Osteoblast (primary cell): ENCODE measurements at regions not wholly inside any gene's neighbourhood (a gene's known extent, or its start where the extent isn't known, plus 50 kb on each side); places are given as distances from the start of the nearest gene placed in this dataset.

Experiments
- DNase-seq: peaks from one replicate; pipeline ENCODE4 v3.0.0; 2011; ENCODE audit warnings: low spot score, mixed read lengths; ENCODE audit not compliant: insufficient read length; ENCODE audit errors: missing footprints
- H2AFZ ChIP-seq: 2 replicates; pipeline ENCODE4 v1.6.0; 2011; ENCODE audit warnings: mild to moderate bottlenecking, low read length
- H3K27ac ChIP-seq: 2 replicates; pipeline ENCODE4 v1.5.1; 2011; ENCODE audit warnings: mild to moderate bottlenecking, low read depth, low read length, moderate library complexity
- H3K27me3 ChIP-seq: 2 replicates; pipeline ENCODE4 v1.6.0; 2012; ENCODE audit warnings: mild to moderate bottlenecking, control low read depth, inconsistent platforms, low read length, moderate library complexity; ENCODE audit not compliant: insufficient read depth
- H3K36me3 ChIP-seq: 2 replicates; pipeline ENCODE4 v1.5.1; 2011; ENCODE audit warnings: mild to moderate bottlenecking, low read length, control low read depth, moderate library complexity; ENCODE audit not compliant: insufficient read depth
- H3K4me1 ChIP-seq: 2 replicates; pipeline ENCODE4 v1.5.1; 2011; ENCODE audit warnings: mild to moderate bottlenecking, low read length, control low read depth, moderate library complexity; ENCODE audit not compliant: insufficient read depth
- H3K4me2 ChIP-seq: 2 replicates; pipeline ENCODE4 v1.6.0; 2011; ENCODE audit warnings: mild to moderate bottlenecking, low read length; ENCODE audit not compliant: insufficient read depth
- H3K4me3 ChIP-seq: fragments of 200-600 bp; sonication (generic); 3 replicates; pipeline ENCODE4 v1.5.1; 2012; ENCODE audit warnings: mild to moderate bottlenecking, low read length, inconsistent platforms; ENCODE audit not compliant: insufficient read depth
- H3K79me2 ChIP-seq: 2 replicates; pipeline ENCODE4 v1.6.0; 2012; ENCODE audit warnings: mild to moderate bottlenecking, low read length, control low read depth, inconsistent platforms; ENCODE audit not compliant: insufficient read depth
- H3K9me3 ChIP-seq: 2 replicates; pipeline ENCODE4 v1.5.1; 2011; ENCODE audit warnings: low read depth, low read length, control low read depth
- H4K20me1 ChIP-seq: 2 replicates; pipeline ENCODE4 v1.6.0; 2012; ENCODE audit warnings: mild to moderate bottlenecking, low read length, control low read depth; ENCODE audit not compliant: insufficient read depth
- TF ChIP-seq, protein P1 (sequence below): IDR thresholded peaks from 2 replicates; pipeline ENCODE4 v1.5.1; 2011; ENCODE audit warnings: mild to moderate bottlenecking, low read depth, low read length, moderate library complexity; ENCODE audit errors: extremely low read depth

DNA sequence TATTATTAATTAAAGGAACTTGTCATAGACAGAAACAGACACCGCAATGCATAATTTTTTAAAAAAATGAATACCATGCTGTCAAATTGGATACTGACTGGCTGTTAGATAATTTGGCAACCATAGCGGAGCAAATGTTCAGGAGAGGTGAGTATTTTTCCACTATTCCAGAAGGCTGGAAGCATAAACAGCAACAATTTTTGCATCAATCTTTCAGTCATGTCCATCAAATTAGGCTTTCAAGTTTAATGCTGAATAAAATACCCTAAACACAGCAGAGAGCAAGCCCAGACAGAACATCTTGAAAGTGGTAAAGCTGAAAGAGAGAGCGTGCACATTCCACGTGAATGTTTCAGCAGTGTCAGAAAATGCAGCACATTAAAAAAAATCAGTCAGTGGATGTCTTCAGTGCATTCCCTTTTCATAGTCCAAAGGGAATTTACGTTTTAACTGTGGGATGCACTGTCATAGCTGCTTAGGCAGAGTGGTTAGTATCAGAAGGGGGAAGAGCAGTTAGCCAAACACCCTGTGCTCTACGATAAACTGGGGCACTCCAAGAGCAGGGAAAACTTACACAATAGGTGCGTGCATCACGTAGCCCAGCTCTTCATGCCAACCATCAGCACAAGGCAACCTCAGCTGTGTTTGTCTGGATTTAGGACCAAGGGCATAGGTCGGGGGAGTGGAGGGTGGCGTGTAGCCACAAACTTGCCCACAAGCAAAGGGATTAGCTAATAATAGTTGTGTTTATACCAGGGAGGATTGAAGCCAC lies 116.2 kb upstream of the STMND1 start:
- Histone ChIP-seq H3K79me2 (no peaks in the 10 kb centered on the region), H3K4me1 (peaks cover 23% of the 10 kb centered on the region), H3K27ac (peak overlapping the region; percentile 63), H3K36me3 (no peaks in the 10 kb centered on the region), H3K4me3 (peak overlapping the region; percentile 62), H3K9me3 (peaks cover 3% of the 10 kb centered on the region), H4K20me1 (no peaks in the 10 kb centered on the region), H3K27me3 (peaks cover 2% of the 10 kb centered on the region), H2AFZ (peak overlapping the region; percentile 85), H3K4me2 (peak overlapping the region; percentile 85)
- TF ChIP-seq, protein P1, sequence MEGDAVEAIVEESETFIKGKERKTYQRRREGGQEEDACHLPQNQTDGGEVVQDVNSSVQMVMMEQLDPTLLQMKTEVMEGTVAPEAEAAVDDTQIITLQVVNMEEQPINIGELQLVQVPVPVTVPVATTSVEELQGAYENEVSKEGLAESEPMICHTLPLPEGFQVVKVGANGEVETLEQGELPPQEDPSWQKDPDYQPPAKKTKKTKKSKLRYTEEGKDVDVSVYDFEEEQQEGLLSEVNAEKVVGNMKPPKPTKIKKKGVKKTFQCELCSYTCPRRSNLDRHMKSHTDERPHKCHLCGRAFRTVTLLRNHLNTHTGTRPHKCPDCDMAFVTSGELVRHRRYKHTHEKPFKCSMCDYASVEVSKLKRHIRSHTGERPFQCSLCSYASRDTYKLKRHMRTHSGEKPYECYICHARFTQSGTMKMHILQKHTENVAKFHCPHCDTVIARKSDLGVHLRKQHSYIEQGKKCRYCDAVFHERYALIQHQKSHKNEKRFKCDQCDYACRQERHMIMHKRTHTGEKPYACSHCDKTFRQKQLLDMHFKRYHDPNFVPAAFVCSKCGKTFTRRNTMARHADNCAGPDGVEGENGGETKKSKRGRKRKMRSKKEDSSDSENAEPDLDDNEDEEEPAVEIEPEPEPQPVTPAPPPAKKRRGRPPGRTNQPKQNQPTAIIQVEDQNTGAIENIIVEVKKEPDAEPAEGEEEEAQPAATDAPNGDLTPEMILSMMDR: no peak
- DNase-seq: peak; percentile 69

DNA sequence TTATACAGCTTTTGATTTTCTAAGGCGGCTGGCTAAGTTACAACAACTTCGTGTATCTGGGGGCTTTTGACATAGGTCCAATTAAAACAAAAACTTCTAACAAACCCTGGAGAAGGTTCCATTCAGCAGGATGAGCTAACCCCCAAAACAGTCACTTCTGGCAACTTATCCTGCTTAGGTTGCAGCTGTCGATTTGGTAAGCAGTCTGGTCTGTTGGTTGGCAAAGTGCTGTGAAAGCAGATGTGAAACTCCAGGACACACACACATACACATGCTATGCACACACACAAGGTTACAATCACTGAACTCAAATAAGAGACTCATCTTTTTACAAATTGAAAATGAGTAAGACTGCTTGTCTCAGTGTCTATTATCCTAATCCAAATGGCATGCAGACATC lies 119.0 kb upstream of the STMND1 start:
- Histone ChIP-seq H3K4me1 (peaks cover 23% of the 10 kb centered on the region), H3K27me3 (peaks cover 4% of the 10 kb centered on the region), H2AFZ (no peak overlapping the region), H3K27ac (no peak overlapping the region), H3K4me2 (no peak overlapping the region), H3K79me2 (no peaks in the 10 kb centered on the region), H3K9me3 (no peaks in the 10 kb centered on the region), H3K4me3 (no peak overlapping the region), H4K20me1 (no peaks in the 10 kb centered on the region), H3K36me3 (no peaks in the 10 kb centered on the region)
- TF ChIP-seq, protein P1: no peak
- no peak for DNase-seq

DNA sequence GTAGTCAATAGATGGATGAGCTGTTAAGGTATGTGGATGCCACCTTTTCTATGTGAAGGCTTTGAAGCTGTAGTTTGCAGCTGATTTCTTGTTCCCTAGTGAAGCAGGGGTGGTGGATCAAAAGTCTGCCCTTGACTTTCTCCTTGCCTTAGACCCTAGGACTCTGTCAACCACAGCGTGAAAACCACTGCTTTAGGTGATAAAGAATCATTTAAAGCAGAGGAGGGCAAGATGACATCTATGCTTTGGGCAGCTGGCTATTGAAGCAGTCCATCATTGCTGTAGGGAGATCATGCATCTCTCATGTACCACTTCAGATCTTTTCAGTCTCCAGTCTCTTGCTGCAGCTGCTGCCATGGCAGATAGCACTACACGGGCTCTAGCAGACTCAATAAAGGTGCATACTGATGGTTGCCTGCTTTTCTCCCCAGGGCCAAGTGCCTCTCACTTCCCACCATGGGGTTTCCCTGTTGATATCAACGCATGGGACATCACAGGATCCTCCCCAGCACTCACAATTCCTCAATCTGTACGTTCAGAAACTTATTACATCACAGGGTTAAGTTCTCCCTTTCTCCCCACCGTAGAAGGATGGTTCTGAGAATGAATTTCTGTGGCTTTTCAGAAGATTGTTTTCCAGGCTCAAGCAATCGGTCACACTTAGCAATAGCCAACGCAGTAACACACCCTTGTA lies 122.0 kb upstream of the STMND1 start:
- no peak overlapping the region for H3K27ac ChIP-seq
- H3K4me3 ChIP-seq: no peak overlapping the region
- no peaks in the 10 kb centered on the region for H3K9me3 ChIP-seq
- H3K4me1 ChIP-seq: peaks cover 11% of the 10 kb centered on the region
- H3K36me3 ChIP-seq: no peaks in the 10 kb centered on the region
- H3K79me2 ChIP-seq: no peaks in the 10 kb centered on the region
- TF ChIP-seq, protein P1: no peak
- H4K20me1 ChIP-seq: no peaks in the 10 kb centered on the region
- H3K27me3 ChIP-seq: peaks cover 13% of the 10 kb centered on the region
- no peak overlapping the region for H3K4me2 ChIP-seq
- no peak overlapping the region for H2AFZ ChIP-seq
- DNase-seq: no peak

DNA sequence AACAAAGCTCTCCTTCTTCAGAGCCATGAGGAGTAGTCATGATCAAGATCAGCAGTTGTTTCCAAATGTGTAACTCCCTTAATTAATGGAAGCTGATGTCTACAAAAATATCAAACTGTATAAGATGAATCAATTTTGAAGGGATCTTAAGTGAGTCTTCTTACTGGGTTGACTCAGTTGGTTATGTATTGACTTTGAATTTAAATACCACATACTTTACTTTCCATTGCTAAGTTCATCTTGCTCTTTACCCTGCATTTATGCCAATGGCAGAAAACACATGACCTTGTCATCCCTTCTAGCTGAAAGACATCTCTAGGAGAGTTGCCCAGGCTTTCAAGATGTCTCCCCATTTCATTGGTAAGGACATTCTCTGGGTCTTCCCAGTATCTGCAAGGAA lies 123.2 kb upstream of the STMND1 start:
- H3K4me3 ChIP-seq: no peak overlapping the region
- H3K36me3 ChIP-seq: no peaks in the 10 kb centered on the region
- TF ChIP-seq, protein P1: no peak
- H3K79me2 ChIP-seq: no peaks in the 10 kb centered on the region
- H3K27me3 ChIP-seq: peaks cover 16% of the 10 kb centered on the region
- no peak overlapping the region for H2AFZ ChIP-seq
- H4K20me1 ChIP-seq: no peaks in the 10 kb centered on the region
- no peak for DNase-seq
- H3K9me3 ChIP-seq: no peaks in the 10 kb centered on the region
- no peak overlapping the region for H3K27ac ChIP-seq
- H3K4me1 ChIP-seq: peaks cover 11% of the 10 kb centered on the region
- H3K4me2 ChIP-seq: no peak overlapping the region
